Glomerular visceral epithelial cell (primary cell): ENCODE measurements at regions not wholly inside any gene's neighbourhood (a gene's known extent, or its start where the extent isn't known, plus 50 kb on each side); places are given as distances from the start of the nearest gene placed in this dataset.
"Not testable (repeated sequence)": the region's sequence is repeated elsewhere in the genome, so short reads cannot be mapped to it uniquely, and the experiment has no call there.

Experiments
- DNase-seq: peaks from one replicate; pipeline ENCODE4 v3.0.0-alpha.2; 2016; ENCODE audit errors: extremely low spot score

- no peak for DNase-seq
Measured at GRCh38 chr1:99361406-99361805, 97.1 kb downstream of the PLPPR4 start.

- no peak for DNase-seq
Measured at GRCh38 chr1:99363531-99363930, 99.2 kb downstream of the PLPPR4 start.

GRCh38 chr1:99365141-99365540, 100.8 kb downstream of the PLPPR4 start:
- DNase-seq: no peak

GRCh38 chr1:99365545-99365944, 101.3 kb downstream of the PLPPR4 start:
- DNase-seq: no peak

- DNase-seq: no peak
Measured at GRCh38 chr1:99369154-99369553, 104.9 kb downstream of the PLPPR4 start.

GRCh38 chr1:99370476-99370875, 106.2 kb downstream of the PLPPR4 start:
- no peak for DNase-seq

GRCh38 chr1:99371413-99371812, 107.1 kb downstream of the PLPPR4 start:
- DNase-seq: no peak

- no peak for DNase-seq
Measured at GRCh38 chr1:99374109-99374508, 109.8 kb downstream of the PLPPR4 start.

- not testable (repeated sequence) for DNase-seq
Measured at GRCh38 chr1:99374693-99375092, 110.4 kb downstream of the PLPPR4 start.

- no peak for DNase-seq
Measured at GRCh38 chr1:99384021-99384420, 119.7 kb downstream of the PLPPR4 start.

- no peak for DNase-seq
Measured at GRCh38 chr1:99385852-99386251, 121.6 kb downstream of the PLPPR4 start.

GRCh38 chr1:99396389-99396788, 132.1 kb downstream of the PLPPR4 start:
- DNase-seq: no peak

- no peak for DNase-seq
Measured at GRCh38 chr1:99397029-99397428, 132.7 kb downstream of the PLPPR4 start.

- DNase-seq: no peak
Measured at GRCh38 chr1:99397863-99398262, 133.6 kb downstream of the PLPPR4 start.

- DNase-seq: not testable (repeated sequence)
Measured at GRCh38 chr1:99401556-99401955, 137.3 kb downstream of the PLPPR4 start.

GRCh38 chr1:99404399-99404798, 140.1 kb downstream of the PLPPR4 start:
- DNase-seq: not testable (repeated sequence)

GRCh38 chr1:99405325-99405724, 141.0 kb downstream of the PLPPR4 start:
- DNase-seq: not testable (repeated sequence)

GRCh38 chr1:99407018-99407417, 142.7 kb downstream of the PLPPR4 start:
- DNase-seq: no peak

GRCh38 chr1:99424087-99424486, 159.8 kb downstream of the PLPPR4 start:
- DNase-seq: no peak

GRCh38 chr1:99429754-99430153, 165.5 kb downstream of the PLPPR4 start:
- DNase-seq: no peak

- no peak for DNase-seq
Measured at GRCh38 chr1:99438656-99439230, 174.5 kb downstream of the PLPPR4 start.

- no peak for DNase-seq
Measured at GRCh38 chr1:99439433-99440075, 175.3 kb downstream of the PLPPR4 start.

- peak; percentile 14 for DNase-seq
Measured at GRCh38 chr1:99441299-99442095, 177.2 kb downstream of the PLPPR4 start.
